Mesenchymal stem cell (in vitro differentiated cells and primary cell): ENCODE measurements at regions not wholly inside any gene's neighbourhood (a gene's known extent, or its start where the extent isn't known, plus 50 kb on each side); places are given as distances from the start of the nearest gene placed in this dataset.
"Not testable (repeated sequence)": the region's sequence is repeated elsewhere in the genome, so short reads cannot be mapped to it uniquely, and the experiment has no call there.

Experiments
- DNase-seq: peaks from one replicate; pipeline ENCODE4 v3.0.0-alpha.2; 2013
- H2AFZ ChIP-seq: one replicate; pipeline ENCODE4 v1.6.1; 2013; ENCODE audit warnings: low read depth, mild to moderate bottlenecking, control low read depth, inconsistent platforms, low read length, moderate library complexity
- H2AK5ac ChIP-seq: 2 replicates; pipeline ENCODE4 v1.6.1; 2013; ENCODE audit warnings: low read length, moderate library complexity, mild to moderate bottlenecking, inconsistent platforms; ENCODE audit not compliant: severe bottlenecking
- H2BK120ac ChIP-seq: one replicate; pipeline ENCODE4 v1.6.1; 2013; ENCODE audit warnings: low read depth, mild to moderate bottlenecking, inconsistent platforms, low read length, moderate library complexity
- H2BK12ac ChIP-seq, 2 experiments: one replicate each; pipeline ENCODE4 v1.6.1; 2013; ENCODE audit warnings: inconsistent platforms in 2 of 2, low read length in 2 of 2, mild to moderate bottlenecking in 2 of 2, moderate library complexity in 2 of 2, control low read depth in 1 of 2
- H2BK15ac ChIP-seq: one replicate; pipeline ENCODE4 v1.6.1; 2013; ENCODE audit warnings: mild to moderate bottlenecking, low read depth, inconsistent platforms; ENCODE audit not compliant: poor library complexity, severe bottlenecking
- H2BK5ac ChIP-seq: 2 replicates; pipeline ENCODE4 v1.6.1; 2013; ENCODE audit warnings: low read depth, mild to moderate bottlenecking, low read length, control low read depth, inconsistent platforms; ENCODE audit not compliant: poor library complexity, severe bottlenecking
- H3K14ac ChIP-seq, 2 experiments: one replicate each; pipeline ENCODE4 v1.6.1; 2013; ENCODE audit warnings: inconsistent platforms in 2 of 2, low read length in 2 of 2, control low read depth in 1 of 2, mild to moderate bottlenecking in 1 of 2, moderate library complexity in 1 of 2
- H3K18ac ChIP-seq, 2 experiments: one replicate each; pipeline ENCODE4 v1.6.1; 2013; ENCODE audit warnings: inconsistent platforms in 2 of 2, low read length in 2 of 2, control low read depth in 1 of 2, low read depth in 1 of 2, mild to moderate bottlenecking in 1 of 2
- H3K23ac ChIP-seq, 2 experiments: one replicate each; pipeline ENCODE4 v1.6.1; 2013; ENCODE audit warnings: inconsistent platforms in 2 of 2, low read length in 2 of 2, mild to moderate bottlenecking in 2 of 2, moderate library complexity in 2 of 2, control low read depth in 1 of 2
- H3K27ac ChIP-seq: 2 replicates; pipeline ENCODE4 v1.5.1; 2013; ENCODE audit warnings: mild to moderate bottlenecking, moderate library complexity, low read length, control low read depth, inconsistent platforms; ENCODE audit not compliant: poor library complexity, severe bottlenecking
- H3K27me3 ChIP-seq, 2 experiments: 2 replicates each; pipeline versions ENCODE4 v1.6.1 to v1.7.0; 2013; ENCODE audit warnings: low read length in 2 of 2, mild to moderate bottlenecking in 2 of 2, moderate library complexity in 2 of 2, control low read depth in 1 of 2, inconsistent platforms in 1 of 2; ENCODE audit not compliant: control insufficient read depth in 1 of 2, insufficient read depth in 1 of 2
- H3K36me3 ChIP-seq, 2 experiments: 2 replicates each; pipeline versions ENCODE4 v1.6.1 to v1.7.0; 2013; ENCODE audit warnings: low read length in 2 of 2, control low read depth in 1 of 2, inconsistent platforms in 1 of 2, low read depth in 1 of 2, mild to moderate bottlenecking in 1 of 2; ENCODE audit not compliant: insufficient read depth in 2 of 2, control insufficient read depth in 1 of 2
- H3K4ac ChIP-seq, 2 experiments: one replicate each; pipeline ENCODE4 v1.6.1; 2013; ENCODE audit warnings: inconsistent platforms in 2 of 2, low read length in 2 of 2, mild to moderate bottlenecking in 2 of 2, moderate library complexity in 2 of 2, control low read depth in 1 of 2, low read depth in 1 of 2
- H3K4me1 ChIP-seq: 2 replicates; pipeline ENCODE4 v1.6.1; 2013; ENCODE audit warnings: low read depth, low read length, control low read depth; ENCODE audit not compliant: control insufficient read depth, insufficient read depth
- H3K4me2 ChIP-seq: 2 replicates; pipeline ENCODE4 v1.6.1; 2013; ENCODE audit warnings: low read length, mild to moderate bottlenecking, inconsistent platforms; ENCODE audit not compliant: poor library complexity, severe bottlenecking
- H3K4me3 ChIP-seq, 2 experiments: 2 replicates each; pipeline versions ENCODE4 v1.5.1 to v1.7.0; 2013; ENCODE audit warnings: low read length in 2 of 2, mild to moderate bottlenecking in 2 of 2, control low read depth in 1 of 2, low read depth in 1 of 2; ENCODE audit not compliant: insufficient read depth in 1 of 2
- H3K79me1 ChIP-seq: replicated peaks from 2 replicates; pipeline ENCODE4 v1.6.1; 2013; ENCODE audit warnings: mild to moderate bottlenecking, control low read depth, low read length, inconsistent platforms; ENCODE audit not compliant: poor library complexity, severe bottlenecking
- H3K9ac ChIP-seq: 2 replicates; pipeline ENCODE4 v1.7.0; 2013; ENCODE audit warnings: mild to moderate bottlenecking, low read length, moderate library complexity
- H3K9me3 ChIP-seq: 2 replicates; pipeline ENCODE4 v1.7.0; 2013; ENCODE audit warnings: mild to moderate bottlenecking, low read length; ENCODE audit not compliant: control insufficient read depth
- H4K8ac ChIP-seq: one replicate; pipeline ENCODE4 v1.6.1; 2013; ENCODE audit warnings: inconsistent platforms, mild to moderate bottlenecking, low read length, moderate library complexity
- H4K91ac ChIP-seq: one replicate; pipeline ENCODE4 v1.6.1; 2013; ENCODE audit warnings: mild to moderate bottlenecking, low read length, inconsistent platforms
- WGBS: methylation state at CpG from one replicate; pipeline ENCODE4 v1.1.7; 2013; ENCODE audit warnings: mixed read lengths; 5-methylcytosine and 5-hydroxymethylcytosine counted together

GRCh38 chr19:56926094-56926493 is 85.6 kb upstream of the PEG3 start:
- H3K4me2 ChIP-seq, H4K8ac ChIP-seq, H3K14ac ChIP-seq, H3K18ac ChIP-seq, H3K79me1 ChIP-seq, H2BK15ac ChIP-seq, H3K36me3 ChIP-seq, H3K4me1 ChIP-seq, H2BK12ac ChIP-seq, H3K27me3 ChIP-seq, DNase-seq, H3K23ac ChIP-seq, H4K91ac ChIP-seq, H2BK5ac ChIP-seq, H2BK120ac ChIP-seq, H3K4ac ChIP-seq, H3K27ac ChIP-seq, H2AK5ac ChIP-seq, H3K9ac ChIP-seq, H2AFZ ChIP-seq, H3K4me3 ChIP-seq: not testable (repeated sequence)
- H3K9me3 ChIP-seq, result peaks cover 39% of the 10 kb centered on the region
- WGBS, result 77% methylated on average over 3 of the region's 5 CpGs

- Histone ChIP-seq H3K9me3 (peaks cover 43% of the 10 kb centered on the region), H3K23ac (no peak overlapping the region), H3K14ac (no peak overlapping the region), H2BK12ac (no peak overlapping the region), H3K9ac (no peak overlapping the region), H3K4me2 (no peak overlapping the region), H4K8ac (no peak overlapping the region), H3K79me1 (no peaks in the 10 kb centered on the region), H2BK15ac (no peak overlapping the region), H2AFZ (no peak overlapping the region), H3K4ac (no peak overlapping the region), H2AK5ac (no peak overlapping the region), H3K27ac (no peak overlapping the region), H3K4me3 (no peak overlapping the region), H3K4me1 (no peaks in the 10 kb centered on the region), H3K18ac (no peak overlapping the region), H3K27me3 (no peaks in the 10 kb centered on the region), H2BK5ac (no peak overlapping the region), H4K91ac (no peak overlapping the region), H3K36me3 (no peaks in the 10 kb centered on the region), H2BK120ac (no peak overlapping the region)
- 38% methylated on average over 5 of the region's 6 CpGs for WGBS
- DNase-seq, result no peak
Measured at GRCh38 chr19:56927294-56927693, 86.8 kb upstream of the PEG3 start.

- H3K4me1 ChIP-seq, result no peaks in the 10 kb centered on the region
- no peaks in the 10 kb centered on the region for H3K27me3 ChIP-seq
- H4K91ac ChIP-seq, result no peak overlapping the region
- H3K4ac ChIP-seq, result no peak overlapping the region
- H2AFZ ChIP-seq, result no peak overlapping the region
- no peak overlapping the region for H3K4me2 ChIP-seq
- no peak overlapping the region for H2BK120ac ChIP-seq
- no peak overlapping the region for H2BK12ac ChIP-seq
- no peak overlapping the region for H3K23ac ChIP-seq
- peaks cover 48% of the 10 kb centered on the region for H3K9me3 ChIP-seq
- no peaks in the 10 kb centered on the region for H3K79me1 ChIP-seq
- H3K27ac ChIP-seq, result no peak overlapping the region
- no peaks in the 10 kb centered on the region for H3K36me3 ChIP-seq
- H3K4me3 ChIP-seq, result no peak overlapping the region
- H3K14ac ChIP-seq, result no peak overlapping the region
- no peak overlapping the region for H3K18ac ChIP-seq
- H2BK5ac ChIP-seq, result no peak overlapping the region
- H4K8ac ChIP-seq, result no peak overlapping the region
- 51% methylated on average over 7 of the region's 7 CpGs for WGBS
- DNase-seq, result no peak
- no peak overlapping the region for H2AK5ac ChIP-seq
- H3K9ac ChIP-seq, result no peak overlapping the region
- no peak overlapping the region for H2BK15ac ChIP-seq
Measured at GRCh38 chr19:56927791-56928207, 87.3 kb upstream of the PEG3 start.

- H4K8ac ChIP-seq, result no peak overlapping the region
- no peak overlapping the region for H2BK5ac ChIP-seq
Measured at GRCh38 chr19:56930647-56931535, 90.4 kb upstream of the PEG3 start.

More at GRCh38 chr19:56930647-56931535, 90.4 kb upstream of the PEG3 start:
- Histone ChIP-seq H3K4me3 (no peak overlapping the region), H4K91ac (no peak overlapping the region), H2AFZ (no peak overlapping the region), H3K27me3 (no peaks in the 10 kb centered on the region), H3K36me3 (no peaks in the 10 kb centered on the region), H2AK5ac (no peak overlapping the region), H3K79me1 (no peaks in the 10 kb centered on the region), H3K23ac (no peak overlapping the region), H2BK15ac (no peak overlapping the region), H3K27ac (no peak overlapping the region), H3K4me2 (no peak overlapping the region), H3K9me3 (peaks cover 49% of the 10 kb centered on the region), H2BK120ac (no peak overlapping the region), H3K14ac (no peak overlapping the region), H2BK12ac (no peak overlapping the region), H3K18ac (no peak overlapping the region), H3K4ac (no peak overlapping the region), H3K4me1 (no peaks in the 10 kb centered on the region), H3K9ac (no peak overlapping the region)
- WGBS, result 38% methylated on average over 1 of the region's 5 CpGs
- DNase-seq, result no peak
